ENCODE measurements at regions not wholly inside any gene's neighbourhood (a gene's known extent, or its start where the extent isn't known, plus 50 kb on each side); places are given as distances from the start of the nearest gene placed in this dataset.

- Histone ChIP-seq H3K4me1 (ENCODE audit: control insufficient read depth in 1 of 2, low read depth in 2 of 2) (no peaks in the 10 kb centered on the region), H3K9me3 (no peaks in the 10 kb centered on the region), H3K27me3 (replicated peaks; ENCODE audit: insufficient read depth) (no peaks in the 10 kb centered on the region), H3K27ac (no peak overlapping the region), H3K36me3 (no peaks in the 10 kb centered on the region), H3K4me3 (no peak overlapping the region)
- DNase-seq (ENCODE audit: low spot score), result no peak
- no peak for ATAC-seq (ENCODE audit: insufficient number of reproducible peaks, low FRiP score, low read depth)
- TF ChIP-seq CTCF (IDR thresholded peaks at IDR 0.05), result no peak
These were observed 947.9 kb upstream of the CHORDC1 start for GRCh38 chr11:91170711-91171110.

- Histone ChIP-seq H3K9me3 (no peaks in the 10 kb centered on the region), H3K4me1 (ENCODE audit: control insufficient read depth in 1 of 2, low read depth in 2 of 2) (peaks cover 0 to 20% of the 10 kb centered on the region in 2 donors), H3K27me3 (replicated peaks; ENCODE audit: insufficient read depth) (no peaks in the 10 kb centered on the region), H3K27ac (peak overlapping the region; percentile 47 to 55), H3K36me3 (no peaks in the 10 kb centered on the region), H3K4me3 (no peak overlapping the region)
- no peak for TF ChIP-seq CTCF (IDR thresholded peaks at IDR 0.05)
- no peak for DNase-seq (ENCODE audit: low spot score)
- no peak for ATAC-seq (ENCODE audit: insufficient number of reproducible peaks, low FRiP score, low read depth)
These were observed 941.6 kb upstream of the CHORDC1 start for GRCh38 chr11:91164452-91164822.

- H3K27ac ChIP-seq, result peak overlapping the region; percentile 47 to 55
- ATAC-seq (ENCODE audit: insufficient number of reproducible peaks, low FRiP score, low read depth) (peak; percentile 94), DNase-seq (ENCODE audit: low spot score) (no peak)
- peaks cover 0 to 20% of the 10 kb centered on the region in 2 donors for H3K4me1 ChIP-seq (ENCODE audit: control insufficient read depth in 1 of 2, low read depth in 2 of 2)
- H3K4me3 ChIP-seq, result no peak overlapping the region
- no peak for TF ChIP-seq CTCF (IDR thresholded peaks at IDR 0.05)
- H3K27me3 ChIP-seq (replicated peaks; ENCODE audit: insufficient read depth), result no peaks in the 10 kb centered on the region
- no peaks in the 10 kb centered on the region for H3K36me3 ChIP-seq
- no peaks in the 10 kb centered on the region for H3K9me3 ChIP-seq
These were observed 941.0 kb upstream of the CHORDC1 start for GRCh38 chr11:91163619-91164451.

GRCh38 chr11:91160661-91161060 lies 937.8 kb upstream of the CHORDC1 start:
- Histone ChIP-seq H3K4me1 (ENCODE audit: control insufficient read depth in 1 of 2, low read depth in 2 of 2) (peaks cover 0 to 20% of the 10 kb centered on the region in 2 donors), H3K4me3 (no peak overlapping the region), H3K9me3 (no peaks in the 10 kb centered on the region), H3K36me3 (no peaks in the 10 kb centered on the region), H3K27me3 (replicated peaks; ENCODE audit: insufficient read depth) (no peaks in the 10 kb centered on the region), H3K27ac (no peak overlapping the region)
- no peak for TF ChIP-seq CTCF (IDR thresholded peaks at IDR 0.05)
- no peak for ATAC-seq (ENCODE audit: insufficient number of reproducible peaks, low FRiP score, low read depth)
- DNase-seq (ENCODE audit: low spot score), result no peak

GRCh38 chr11:91158891-91159537 lies 936.2 kb upstream of the CHORDC1 start:
- Histone ChIP-seq H3K36me3 (no peaks in the 10 kb centered on the region), H3K4me3 (no peak overlapping the region), H3K27ac (no peak overlapping the region), H3K27me3 (replicated peaks; ENCODE audit: insufficient read depth) (no peaks in the 10 kb centered on the region), H3K4me1 (ENCODE audit: control insufficient read depth in 1 of 2, low read depth in 2 of 2) (peaks cover 0 to 13% of the 10 kb centered on the region in 2 donors), H3K9me3 (no peaks in the 10 kb centered on the region)
- DNase-seq (ENCODE audit: low spot score) (no peak), ATAC-seq (ENCODE audit: insufficient number of reproducible peaks, low FRiP score, low read depth) (no peak)
- no peak for TF ChIP-seq CTCF (IDR thresholded peaks at IDR 0.05)
